Erythroblast (primary cell): ENCODE measurements at regions not wholly inside any gene's neighbourhood (a gene's known extent, or its start where the extent isn't known, plus 50 kb on each side); places are given as distances from the start of the nearest gene placed in this dataset.

Source experiments
- DNase-seq, 2 experiments: peaks; one replicate each; lab custom pipeline; 2025; lab: John Stamatoyannopoulos, UW
- GATA1 ChIP-seq: IDR thresholded peaks from 2 replicates; pipeline ENCODE4 v1.6.1; 2011; ENCODE audit warnings: low read depth, mild to moderate bottlenecking, control low read depth, low read length, moderate library complexity
- POLR2A ChIP-seq: IDR thresholded peaks from 2 replicates; pipeline ENCODE4 v1.6.1; 2011; ENCODE audit warnings: mild to moderate bottlenecking, low read length

DNA sequence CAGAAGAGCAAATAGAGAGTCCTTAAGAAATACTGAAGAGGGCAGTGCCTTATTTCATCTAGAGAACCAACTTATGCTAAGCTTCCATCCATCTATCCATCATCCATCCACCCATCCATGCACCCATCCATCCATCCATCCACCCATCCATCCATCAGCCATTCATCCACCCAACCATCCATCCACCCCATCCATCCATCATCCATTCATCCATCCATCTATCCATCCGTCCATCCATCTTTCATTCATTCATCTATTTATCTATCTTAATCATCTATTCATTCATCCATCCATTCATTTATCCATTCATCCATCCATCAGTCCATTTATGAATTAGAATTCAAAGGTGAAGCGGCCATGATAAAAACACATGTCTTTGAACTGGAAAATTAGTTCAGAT, 171.5 kb upstream of the FMN2 start:
- no peak for TF ChIP-seq POLR2A
- TF ChIP-seq GATA1 = no peak
- no peak for DNase-seq

DNA sequence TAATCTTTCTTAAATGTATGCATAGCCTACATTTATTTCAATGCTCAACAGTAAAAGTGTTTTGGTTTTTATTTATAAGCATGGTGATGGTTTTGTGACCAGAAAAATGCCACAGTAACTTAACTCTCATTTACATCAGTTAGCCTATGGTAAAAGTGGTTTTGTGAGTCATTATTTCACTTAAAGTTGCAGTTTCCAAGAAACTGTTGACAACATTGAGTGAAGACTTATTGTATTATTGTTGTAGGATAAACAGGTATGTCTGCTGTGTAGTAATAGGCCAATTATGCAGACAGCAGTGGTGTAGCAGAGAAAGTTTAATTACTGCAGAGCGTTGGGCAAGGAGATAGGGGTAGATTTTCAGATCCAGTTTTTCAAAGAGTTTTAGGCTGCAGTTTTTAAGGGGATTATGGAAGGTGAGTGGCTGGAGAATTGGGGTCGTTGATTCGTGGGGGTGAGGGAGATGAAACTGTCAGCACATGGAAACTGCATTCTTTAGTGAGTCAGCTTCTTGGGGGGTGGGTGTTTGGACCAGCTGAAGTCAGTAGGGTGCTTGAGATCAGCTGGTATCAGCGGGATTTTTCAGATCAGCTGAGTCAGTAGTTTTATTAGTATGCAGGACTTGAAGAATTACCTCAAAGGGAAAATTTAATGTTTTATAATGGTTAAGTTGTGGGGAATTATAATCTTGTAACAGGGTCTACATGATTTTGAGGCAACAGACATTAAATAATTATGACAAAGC, 168.7 kb upstream of the FMN2 start:
- no peak for DNase-seq
- no peak for TF ChIP-seq POLR2A
- no peak for TF ChIP-seq GATA1

DNA sequence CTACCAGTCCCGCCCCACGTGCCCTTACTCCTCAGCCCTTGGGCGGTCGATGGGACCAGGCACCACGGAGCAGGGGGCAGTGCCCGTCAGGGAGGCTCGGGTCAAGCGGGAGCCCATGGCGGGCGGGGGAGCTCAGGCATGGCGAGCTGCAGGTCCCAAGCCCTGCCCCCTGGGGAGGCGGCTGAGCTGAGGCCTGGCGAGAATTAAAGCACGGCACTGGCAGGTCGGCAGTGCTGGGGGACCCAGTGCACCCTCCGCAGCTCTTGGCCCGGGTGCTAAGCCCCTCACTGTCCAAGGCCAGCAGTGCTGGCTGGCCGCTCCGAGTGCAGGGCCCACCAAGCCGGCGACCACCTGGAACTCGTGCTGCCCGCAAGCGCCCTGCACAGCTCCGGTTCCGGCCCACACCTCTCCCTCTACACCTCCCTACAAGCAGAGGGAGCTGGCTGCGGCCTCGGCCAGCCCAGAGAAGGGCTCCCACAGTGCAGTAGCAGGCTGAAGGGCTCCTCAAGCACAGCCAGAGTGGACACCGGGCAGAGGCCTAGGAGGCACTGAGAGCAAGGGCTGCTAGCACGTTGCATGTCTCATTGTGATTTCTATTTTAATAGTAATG, 166.8 kb upstream of the FMN2 start:
- TF ChIP-seq POLR2A = no peak
- no peak for TF ChIP-seq GATA1

DNA sequence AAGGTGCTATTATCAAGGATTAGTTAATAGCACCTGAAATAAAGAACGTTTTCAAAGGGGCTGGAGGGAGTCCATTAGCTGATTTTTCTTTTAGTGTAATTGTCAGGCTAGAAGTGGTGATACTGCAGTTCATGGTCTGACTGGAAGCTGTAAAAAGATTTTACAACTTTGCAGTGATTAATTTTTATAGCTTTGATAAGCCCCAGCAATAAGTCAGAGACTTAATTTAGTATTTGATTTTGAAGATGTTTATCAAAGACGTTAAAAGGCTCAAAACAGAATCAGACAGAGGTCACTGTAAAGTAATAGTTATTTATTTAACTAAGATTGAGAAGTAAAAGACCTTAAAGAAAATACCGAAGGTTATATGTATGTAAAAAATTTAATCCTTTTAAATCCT, 165.5 kb upstream of the FMN2 start:
- TF ChIP-seq POLR2A = no peak
- TF ChIP-seq GATA1 = no peak
- DNase-seq = no peak

More for the DNA sequence above, 166.8 kb upstream of the FMN2 start:
- no peak for DNase-seq

DNA sequence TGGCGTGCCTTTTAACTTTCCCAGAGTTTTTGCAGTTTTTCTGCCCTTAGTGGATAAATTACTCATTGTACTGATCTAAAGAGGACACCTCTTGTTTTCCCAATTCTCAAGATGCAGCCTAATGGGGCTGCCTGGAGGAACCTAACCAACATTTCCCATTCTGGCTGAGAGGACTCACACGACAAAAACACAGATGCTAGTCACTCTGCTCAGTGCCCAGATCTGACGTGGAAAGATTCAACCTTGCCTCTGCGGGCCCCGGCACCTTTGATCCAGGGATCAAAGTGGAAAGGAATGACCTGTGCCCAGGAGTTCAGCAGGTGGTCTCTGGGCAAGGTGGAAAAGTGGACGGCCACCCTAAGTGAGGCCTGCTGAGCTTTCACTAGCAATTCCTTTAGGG, 162.4 kb upstream of the FMN2 start:
- TF ChIP-seq POLR2A = no peak
- TF ChIP-seq GATA1 = no peak
- no peak for DNase-seq

DNA sequence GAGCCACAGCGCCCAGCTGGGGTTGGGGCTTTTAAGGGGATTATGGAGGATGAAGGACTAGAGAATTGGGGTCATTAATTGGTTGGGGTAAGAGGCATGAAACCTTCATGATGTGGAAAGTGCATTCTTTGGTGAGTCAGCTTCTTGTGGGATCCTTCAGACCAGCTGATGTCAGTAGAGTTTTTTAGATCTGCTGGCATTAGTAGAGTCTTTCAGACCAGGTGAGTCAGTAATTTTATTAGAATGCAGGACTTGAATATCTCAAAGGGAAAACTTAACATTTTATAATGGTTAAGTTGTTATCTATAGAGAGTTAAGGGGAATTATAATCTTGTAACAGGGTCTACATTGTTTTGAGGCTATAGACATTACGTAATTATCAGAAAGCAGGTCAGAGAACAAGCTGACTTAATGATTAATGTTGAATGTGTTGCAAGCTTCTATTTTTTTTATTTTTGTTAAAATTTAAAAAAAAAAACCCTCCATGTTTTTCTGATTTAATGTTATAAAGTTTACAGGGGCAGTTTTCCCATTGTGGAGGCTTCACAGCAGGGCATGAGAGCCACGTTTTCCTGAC, 160.9 kb upstream of the FMN2 start:
- TF ChIP-seq POLR2A (no peak), GATA1 (no peak)

DNA sequence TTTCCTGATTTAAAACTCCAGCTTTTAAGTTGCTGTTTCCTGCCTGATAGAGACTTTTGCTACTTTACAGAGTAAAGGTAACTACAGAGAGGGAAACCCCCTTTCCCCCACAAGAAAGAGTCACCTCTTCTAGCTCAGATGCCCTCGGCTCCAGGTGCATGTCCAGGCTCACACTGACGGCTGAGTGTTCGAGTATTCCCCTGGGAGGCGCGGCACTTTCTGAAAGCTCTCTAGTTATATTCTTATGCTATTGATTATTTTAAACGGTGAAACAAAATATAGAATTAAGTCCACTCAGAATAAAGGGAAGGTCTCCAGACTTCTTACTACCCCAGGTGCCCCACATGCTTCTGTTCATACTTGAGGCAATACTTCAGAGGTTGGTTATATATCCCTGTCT, 160.3 kb upstream of the FMN2 start:
- no peak for TF ChIP-seq POLR2A
- TF ChIP-seq GATA1 = no peak

More for the DNA sequence above, 160.9 kb upstream of the FMN2 start:
- no peak for DNase-seq

DNA sequence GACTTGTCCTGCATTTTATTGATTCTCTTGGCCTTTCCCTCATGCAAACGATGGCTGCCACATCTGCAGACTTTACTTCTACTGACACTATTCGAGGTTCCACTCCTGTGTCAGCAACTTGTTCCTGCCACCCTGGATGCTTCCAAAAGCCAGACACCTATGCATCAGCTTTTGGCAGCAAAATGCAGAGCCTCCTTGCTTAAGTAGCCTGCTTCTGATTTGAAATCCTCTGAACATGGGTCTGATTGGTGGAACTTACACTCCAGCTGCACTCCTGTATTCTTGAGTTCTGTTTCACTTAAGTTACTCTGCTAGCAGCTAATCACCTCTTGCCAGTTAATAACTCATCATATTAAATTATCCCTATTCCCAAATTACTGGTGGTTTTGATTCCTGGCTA, 152.1 kb upstream of the FMN2 start:
- no peak for TF ChIP-seq GATA1
- no peak for TF ChIP-seq POLR2A
- no peak for DNase-seq

More for the DNA sequence above, 160.3 kb upstream of the FMN2 start:
- DNase-seq = no peak

DNA sequence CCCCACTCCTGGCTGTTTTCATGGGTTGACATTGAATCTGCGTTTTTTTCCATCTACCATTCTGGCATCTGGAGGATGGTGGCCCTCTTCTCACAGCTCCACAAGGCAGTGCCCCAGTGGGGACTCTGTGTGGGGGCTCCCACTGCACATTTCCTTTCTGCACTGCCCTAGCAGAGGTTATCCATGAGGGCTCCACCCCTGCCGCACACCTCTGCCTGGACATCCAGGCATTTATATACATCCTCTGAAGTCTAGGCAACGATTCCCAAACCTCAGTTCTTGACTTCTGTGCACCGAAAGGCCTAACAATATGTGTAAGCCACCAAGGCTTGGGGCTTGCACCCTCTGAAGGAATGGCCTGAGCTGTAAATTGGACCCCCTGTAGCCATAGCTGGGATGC, 147.9 kb upstream of the FMN2 start:
- TF ChIP-seq POLR2A (no peak), GATA1 (no peak)
- no peak for DNase-seq

DNA sequence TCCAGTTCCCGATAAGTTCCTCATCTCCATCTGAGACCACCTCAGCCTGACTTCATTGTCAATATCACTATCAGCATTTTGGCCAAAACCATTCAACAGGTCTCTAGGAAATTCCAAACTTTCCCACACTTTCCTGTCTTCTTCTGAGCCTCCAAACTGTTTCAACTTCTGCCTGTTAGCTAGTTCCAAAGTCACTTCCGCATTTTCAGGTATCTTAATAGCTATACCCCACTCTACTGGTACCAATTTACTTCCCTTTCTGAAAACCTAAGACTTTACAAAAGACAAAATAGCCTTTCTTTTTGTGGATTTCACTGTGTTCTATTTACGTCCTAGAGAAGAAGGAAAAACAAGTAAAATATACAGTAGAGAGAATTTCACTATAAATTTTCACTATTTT, 147.0 kb upstream of the FMN2 start:
- no peak for DNase-seq
- TF ChIP-seq POLR2A (no peak), GATA1 (no peak)

DNA sequence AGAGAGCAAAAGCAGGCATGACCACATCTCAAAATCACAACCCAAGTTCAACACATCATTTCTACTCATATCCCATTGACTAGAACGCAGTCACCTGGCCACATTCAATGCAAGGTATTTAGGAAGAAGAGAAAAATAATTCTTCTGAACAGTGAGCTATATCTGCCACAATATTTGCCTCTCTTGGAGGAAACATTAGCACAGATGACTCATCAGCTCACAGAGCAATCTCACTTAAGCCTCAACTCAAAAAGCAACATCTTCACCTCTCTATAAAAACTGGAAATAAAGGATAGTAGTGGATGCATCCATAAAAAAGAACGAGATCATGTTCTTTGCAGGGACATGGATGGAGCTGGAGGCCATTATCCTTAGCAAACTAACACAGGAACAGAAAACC, 143.9 kb upstream of the FMN2 start:
- no peak for DNase-seq
- TF ChIP-seq POLR2A (no peak), GATA1 (no peak)

DNA sequence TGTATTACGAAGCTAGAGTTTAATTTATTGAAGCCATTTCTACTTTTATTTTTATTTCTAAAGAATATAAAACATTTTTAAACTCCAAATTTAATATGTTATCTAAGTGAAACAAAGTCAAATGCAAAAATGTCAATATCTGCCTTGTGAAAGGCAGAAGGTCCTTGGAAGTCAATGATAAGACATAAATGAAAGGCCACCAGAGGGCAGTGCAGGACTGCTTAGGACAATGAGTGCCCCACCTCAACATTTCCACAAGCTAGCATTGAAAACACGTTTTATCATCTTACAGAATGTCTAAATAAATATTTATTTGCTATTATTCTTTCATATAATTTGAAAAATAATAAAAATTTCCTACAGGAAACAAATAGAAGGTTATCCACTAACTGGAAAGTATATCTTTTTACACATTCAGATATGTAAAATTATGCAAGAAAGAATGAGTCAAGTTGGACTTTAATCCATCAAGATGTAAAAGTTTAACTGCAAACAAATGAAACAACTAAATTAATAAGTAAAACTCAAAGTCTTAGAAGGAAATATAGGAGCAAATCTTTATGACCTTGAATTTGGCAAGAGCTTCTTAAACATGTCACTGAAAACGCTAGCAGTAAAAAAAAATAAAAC, 140.1 kb upstream of the FMN2 start:
- no peak for TF ChIP-seq POLR2A
- TF ChIP-seq GATA1 = no peak
- peak; percentile 72 to 82 for DNase-seq

DNA sequence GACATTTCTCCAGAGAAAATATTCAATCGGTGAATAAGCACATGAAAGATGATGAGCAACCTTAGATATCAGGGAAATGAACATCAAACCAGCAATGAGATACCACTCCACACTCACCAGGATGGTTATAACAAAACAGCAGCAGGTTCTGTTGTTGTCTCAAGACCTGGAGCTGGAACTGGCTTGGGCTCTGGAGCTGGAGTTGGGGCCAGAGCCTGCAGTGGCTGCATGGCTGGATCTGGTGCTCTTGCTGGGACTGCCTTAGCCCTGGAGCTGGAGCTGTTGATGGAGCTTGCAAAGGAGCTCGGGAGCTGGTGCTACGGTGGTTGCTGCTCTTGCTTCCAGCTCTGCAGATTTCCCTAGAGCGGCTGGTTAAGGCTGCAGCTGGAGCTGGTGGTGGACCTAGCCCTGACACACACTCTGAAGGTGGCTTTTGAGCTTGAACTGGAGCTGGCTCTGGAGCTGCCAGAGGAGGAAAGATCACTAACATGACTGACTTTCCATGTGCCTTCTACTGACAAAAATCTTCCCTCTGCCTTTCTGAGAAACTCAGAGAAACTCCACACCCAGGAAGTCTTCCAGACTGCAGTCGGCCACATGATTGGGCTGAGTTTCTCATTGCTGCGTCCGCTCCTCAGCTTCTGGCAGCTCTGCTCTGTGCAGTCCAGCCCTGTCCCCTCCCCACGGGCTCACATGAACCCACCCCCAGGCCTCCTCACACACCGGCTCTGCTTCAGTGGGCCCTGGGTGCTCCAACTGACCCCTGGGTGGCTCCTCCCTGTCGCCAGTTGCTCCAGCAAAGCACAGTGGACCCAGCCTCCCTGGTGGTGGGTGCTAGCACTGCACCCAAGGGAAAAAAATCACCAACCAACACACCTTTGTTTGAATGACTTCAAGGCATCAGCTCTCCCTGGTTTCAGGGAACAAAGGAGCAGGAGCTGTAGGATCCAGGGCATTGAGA, 139.1 kb upstream of the FMN2 start:
- DNase-seq = no peak
- TF ChIP-seq POLR2A = no peak
- no peak for TF ChIP-seq GATA1

DNA sequence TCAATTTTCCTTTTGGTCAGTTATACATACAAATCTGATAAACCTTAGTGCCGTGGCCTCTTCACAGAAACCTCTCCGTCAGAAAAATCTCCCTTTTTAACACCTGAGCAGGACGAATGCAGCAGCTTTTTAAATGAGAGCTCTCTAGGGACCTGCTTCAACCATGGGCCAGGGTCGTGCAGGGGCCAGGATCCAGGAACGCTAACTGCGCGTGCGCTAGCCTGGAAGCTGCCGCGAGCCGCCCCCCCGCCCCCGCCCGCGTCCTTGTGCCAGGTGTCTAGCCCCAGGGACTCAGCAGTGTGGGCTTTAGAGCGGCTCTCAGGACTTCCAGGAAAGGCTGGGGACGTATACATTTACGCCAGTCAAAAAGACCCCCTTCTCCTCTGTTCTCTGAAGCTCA, 136.8 kb upstream of the FMN2 start:
- TF ChIP-seq GATA1 = no peak
- TF ChIP-seq POLR2A = no peak

More for the DNA sequence above, 136.8 kb upstream of the FMN2 start:
- DNase-seq = no peak
